ENCODE measurements at regions not wholly inside any gene's neighbourhood (a gene's known extent, or its start where the extent isn't known, plus 50 kb on each side); places are given as distances from the start of the nearest gene placed in this dataset.

DNA sequence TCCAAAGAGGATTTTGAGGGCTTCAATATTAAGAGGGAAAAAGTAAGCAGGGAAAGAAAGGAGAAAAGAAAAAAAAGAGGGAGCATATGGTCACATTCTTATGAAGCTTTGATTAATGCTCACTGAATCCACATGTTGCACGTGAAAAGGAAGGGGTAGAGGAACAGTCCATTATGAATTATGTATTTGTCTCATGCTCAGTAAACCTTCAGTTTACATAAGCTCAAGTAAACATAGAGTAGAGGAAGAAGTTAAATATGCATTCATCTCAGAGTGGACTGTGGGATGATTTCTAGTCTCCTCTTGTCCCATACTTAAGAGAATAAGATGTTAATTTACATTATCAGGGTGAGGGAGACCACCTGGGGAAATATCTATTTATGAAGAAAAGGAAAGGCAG is 334.5 kb downstream of the IPO8 start:
- DNase-seq (ENCODE audit: low spot score), result no peak
- TF ChIP-seq, protein P1, sequence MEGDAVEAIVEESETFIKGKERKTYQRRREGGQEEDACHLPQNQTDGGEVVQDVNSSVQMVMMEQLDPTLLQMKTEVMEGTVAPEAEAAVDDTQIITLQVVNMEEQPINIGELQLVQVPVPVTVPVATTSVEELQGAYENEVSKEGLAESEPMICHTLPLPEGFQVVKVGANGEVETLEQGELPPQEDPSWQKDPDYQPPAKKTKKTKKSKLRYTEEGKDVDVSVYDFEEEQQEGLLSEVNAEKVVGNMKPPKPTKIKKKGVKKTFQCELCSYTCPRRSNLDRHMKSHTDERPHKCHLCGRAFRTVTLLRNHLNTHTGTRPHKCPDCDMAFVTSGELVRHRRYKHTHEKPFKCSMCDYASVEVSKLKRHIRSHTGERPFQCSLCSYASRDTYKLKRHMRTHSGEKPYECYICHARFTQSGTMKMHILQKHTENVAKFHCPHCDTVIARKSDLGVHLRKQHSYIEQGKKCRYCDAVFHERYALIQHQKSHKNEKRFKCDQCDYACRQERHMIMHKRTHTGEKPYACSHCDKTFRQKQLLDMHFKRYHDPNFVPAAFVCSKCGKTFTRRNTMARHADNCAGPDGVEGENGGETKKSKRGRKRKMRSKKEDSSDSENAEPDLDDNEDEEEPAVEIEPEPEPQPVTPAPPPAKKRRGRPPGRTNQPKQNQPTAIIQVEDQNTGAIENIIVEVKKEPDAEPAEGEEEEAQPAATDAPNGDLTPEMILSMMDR (IDR thresholded peaks at IDR 0.05; ENCODE audit: extremely low read depth, missing control alignments), result no peak

DNA sequence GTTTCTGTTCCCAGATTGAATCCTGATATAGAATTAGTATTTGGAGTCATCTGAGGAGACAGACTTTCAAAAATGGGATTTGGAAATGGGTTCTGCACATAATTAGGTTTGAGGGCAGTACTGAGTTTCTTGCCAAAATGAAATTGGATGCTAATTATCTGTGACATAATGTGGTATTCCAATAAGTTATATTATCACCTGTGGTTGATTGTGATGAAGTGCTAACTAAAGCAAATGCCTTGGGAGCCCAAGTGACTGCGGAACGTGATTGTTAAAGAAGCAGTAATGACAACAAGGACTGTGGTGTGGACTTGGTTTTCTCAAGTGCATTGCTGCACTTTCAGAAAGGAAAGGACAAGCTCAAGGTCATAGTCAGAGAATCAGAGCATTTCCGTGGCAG is 337.0 kb downstream of the IPO8 start:
- TF ChIP-seq, protein P1 (IDR thresholded peaks at IDR 0.05; ENCODE audit: extremely low read depth, missing control alignments), result no peak
- no peak for DNase-seq (ENCODE audit: low spot score)

DNA sequence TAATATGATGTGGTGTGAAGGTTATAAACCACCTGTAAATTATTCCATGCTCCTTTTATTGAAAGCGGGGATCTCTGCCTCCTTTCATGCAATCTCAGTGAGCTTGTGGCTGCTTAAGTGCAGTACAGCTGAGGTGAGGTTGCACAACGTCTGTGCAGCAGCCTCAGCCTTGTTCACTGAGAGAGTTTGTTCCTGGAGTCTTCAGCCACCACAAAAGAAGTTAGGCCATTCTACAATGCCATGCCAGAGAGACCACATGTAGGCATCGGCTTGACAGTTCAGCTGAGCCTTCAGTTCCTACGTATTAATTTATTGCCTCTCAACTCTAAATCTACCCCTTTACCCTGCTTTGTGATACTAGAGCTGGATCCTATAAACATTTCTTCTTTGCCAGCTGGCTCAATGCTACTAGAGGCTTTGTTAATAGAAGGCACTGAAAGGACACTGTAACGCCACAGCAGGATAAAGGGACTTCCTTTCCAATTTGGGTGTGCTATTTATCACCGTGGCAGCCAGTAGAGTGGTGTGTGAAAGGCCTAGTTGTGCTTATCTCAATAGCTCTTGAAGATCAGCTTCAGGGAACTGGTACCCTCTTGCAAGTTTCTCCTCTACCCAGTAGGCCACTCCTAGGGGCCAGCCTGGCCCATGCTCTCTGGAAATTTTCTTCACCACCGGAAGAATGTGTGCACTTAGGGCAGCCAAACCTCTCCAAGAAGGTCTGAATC is 337.7 kb downstream of the IPO8 start:
- no peak for DNase-seq (ENCODE audit: low spot score)
- TF ChIP-seq, protein P1 (IDR thresholded peaks at IDR 0.05; ENCODE audit: extremely low read depth, missing control alignments), result no peak

DNA sequence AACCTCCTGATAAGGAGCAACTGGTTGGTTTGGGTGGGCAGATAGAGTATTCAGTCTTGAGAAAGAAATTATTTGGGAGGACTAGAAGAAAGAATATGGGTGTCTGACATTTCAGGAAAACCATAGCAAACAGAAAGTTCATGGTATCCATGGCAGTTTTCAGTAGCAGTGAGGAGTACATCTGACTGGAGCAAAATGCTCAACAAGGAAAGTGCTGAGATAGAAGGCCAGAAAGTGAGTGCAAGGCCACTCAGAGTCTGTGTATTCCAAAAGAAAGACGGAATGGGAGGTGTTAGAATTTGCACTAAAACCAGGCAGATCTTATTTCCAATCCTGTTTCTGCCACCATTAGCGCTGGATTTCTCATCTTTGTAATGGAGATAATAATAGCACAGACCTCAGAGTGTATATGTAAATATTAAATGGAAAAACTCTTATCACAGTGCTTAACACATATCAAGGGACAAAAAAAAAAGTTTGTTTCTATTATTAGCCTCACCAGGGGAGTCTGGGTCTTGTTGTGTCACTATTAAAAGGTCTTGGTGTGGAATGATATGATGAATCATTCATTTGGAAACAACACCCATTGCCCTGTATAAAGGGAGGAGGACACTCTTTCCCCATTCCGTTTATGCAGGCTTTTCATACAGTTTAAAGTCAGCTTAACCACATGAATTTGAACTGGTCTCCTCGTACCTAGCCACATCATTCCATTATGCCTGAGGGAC is 349.8 kb downstream of the IPO8 start:
- TF ChIP-seq, protein P1 (IDR thresholded peaks at IDR 0.05; ENCODE audit: extremely low read depth, missing control alignments), result no peak
- no peak for DNase-seq (ENCODE audit: low spot score)

DNA sequence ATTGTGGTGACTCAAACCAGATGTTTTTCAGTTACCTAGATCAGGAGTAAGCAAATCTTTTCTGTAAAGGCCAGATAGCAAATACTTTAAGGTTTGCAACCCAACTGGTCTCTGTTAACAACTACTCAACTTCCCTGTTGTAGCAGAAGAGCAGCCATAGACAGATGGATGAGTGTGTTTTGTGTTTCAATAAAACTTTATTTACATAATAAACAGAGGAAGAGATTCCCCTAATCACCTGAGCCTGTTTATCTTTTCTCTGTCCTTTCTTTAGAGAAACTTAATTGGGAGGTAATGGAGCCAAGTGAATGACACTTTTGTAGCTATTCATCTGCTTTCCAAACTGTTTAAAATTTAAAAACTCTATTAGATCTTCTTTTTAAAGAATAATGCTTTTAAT is 365.1 kb downstream of the IPO8 start:
- TF ChIP-seq, protein P1 (IDR thresholded peaks at IDR 0.05; ENCODE audit: extremely low read depth, missing control alignments), result no peak
- DNase-seq (ENCODE audit: low spot score), result no peak

DNA sequence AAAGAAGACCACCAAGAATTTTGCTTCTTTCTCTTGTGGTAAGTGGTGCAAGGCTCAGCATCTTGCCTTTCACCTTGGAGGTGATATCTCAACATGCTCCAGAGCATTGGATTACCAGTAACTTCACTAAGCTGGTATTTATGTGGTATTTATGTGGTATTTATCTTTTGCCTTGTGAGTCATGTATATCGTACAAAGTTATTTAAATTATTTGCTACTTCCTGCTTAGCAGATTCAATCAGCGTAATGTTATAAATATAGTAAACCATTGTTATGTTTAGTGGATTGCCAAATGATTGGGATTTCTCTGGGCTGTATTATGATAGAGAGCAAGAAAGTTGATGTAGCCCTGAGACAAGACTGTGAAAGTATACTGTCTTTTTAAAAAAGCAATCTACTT is 366.4 kb downstream of the IPO8 start:
- TF ChIP-seq, protein P1 (IDR thresholded peaks at IDR 0.05; ENCODE audit: extremely low read depth, missing control alignments), result no peak
- no peak for DNase-seq (ENCODE audit: low spot score)

DNA sequence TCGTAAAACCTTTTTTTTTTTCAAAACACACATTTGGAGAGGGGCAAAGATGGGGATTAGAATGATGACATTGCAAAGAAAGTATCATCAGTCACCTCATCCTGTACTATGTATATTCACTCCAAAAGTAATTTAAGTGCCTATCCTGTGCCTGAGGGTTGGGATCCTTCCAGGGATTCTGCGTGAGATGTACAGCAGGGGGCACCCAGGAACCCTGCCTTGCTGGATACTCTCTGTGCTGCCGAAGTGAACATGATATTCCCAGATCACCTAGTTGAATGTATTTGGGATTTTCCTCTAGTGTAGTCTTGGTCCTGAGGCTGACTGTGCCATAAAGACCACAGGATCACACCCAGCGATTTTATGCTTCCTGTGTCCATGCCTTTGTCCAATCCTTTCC is 372.7 kb downstream of the IPO8 start:
- TF ChIP-seq, protein P1 (IDR thresholded peaks at IDR 0.05; ENCODE audit: extremely low read depth, missing control alignments), result no peak
- no peak for DNase-seq (ENCODE audit: low spot score)

All from GM20000 (cell line).